ENCODE measurements at regions not wholly inside any gene's neighbourhood (a gene's known extent, or its start where the extent isn't known, plus 50 kb on each side); places are given as distances from the start of the nearest gene placed in this dataset.

- no peak overlapping the region for H3K27ac ChIP-seq
- POLR2A ChIA-PET (ENCODE audit: low non-redundant PET), result no interaction called here
- no peak for DNase-seq (ENCODE audit: low spot score)
- TF ChIP-seq CTCF (conservative IDR thresholded peaks at IDR 0.05; ENCODE audit: low read depth), result no peak
- CTCF ChIA-PET, result no interaction called here
Measured at GRCh38 chr7:63918986-63919385, 79.7 kb upstream of the ZNF722 start.

- TF ChIP-seq CTCF (conservative IDR thresholded peaks at IDR 0.05; ENCODE audit: low read depth), result no peak
- no peak for DNase-seq (ENCODE audit: low spot score)
- ChIA-PET POLR2A (ENCODE audit: low non-redundant PET) (no interaction called here), CTCF (no interaction called here)
- no peak overlapping the region for H3K27ac ChIP-seq
Measured at GRCh38 chr7:63925262-63925625, 73.4 kb upstream of the ZNF722 start.

- no peak overlapping the region for H3K27ac ChIP-seq
- ChIA-PET CTCF (no interaction called here), POLR2A (ENCODE audit: low non-redundant PET) (no interaction called here)
- no peak for DNase-seq (ENCODE audit: low spot score)
- no peak for TF ChIP-seq CTCF (conservative IDR thresholded peaks at IDR 0.05; ENCODE audit: low read depth)
Measured at GRCh38 chr7:63925626-63926460, 72.8 kb upstream of the ZNF722 start.

- no peak for TF ChIP-seq CTCF (conservative IDR thresholded peaks at IDR 0.05; ENCODE audit: low read depth)
- no peak overlapping the region for H3K27ac ChIP-seq
- DNase-seq (ENCODE audit: low spot score), result no peak
- ChIA-PET POLR2A (ENCODE audit: low non-redundant PET) (no interaction called here), CTCF (no interaction called here)
Measured at GRCh38 chr7:63927261-63927660, 71.4 kb upstream of the ZNF722 start.

GRCh38 chr7:63931057-63931600 is 67.5 kb upstream of the ZNF722 start:
- ChIA-PET CTCF (no interaction called here), POLR2A (ENCODE audit: low non-redundant PET) (no interaction called here)

GRCh38 chr7:63931985-63932577 is 66.6 kb upstream of the ZNF722 start:
- CTCF ChIA-PET, result no interaction called here
- TF ChIP-seq CTCF (conservative IDR thresholded peaks at IDR 0.05; ENCODE audit: low read depth), result no peak

More at GRCh38 chr7:63931057-63931600, 67.5 kb upstream of the ZNF722 start:
- DNase-seq (ENCODE audit: low spot score), result no peak
- no peak overlapping the region for H3K27ac ChIP-seq
- no peak for TF ChIP-seq CTCF (conservative IDR thresholded peaks at IDR 0.05; ENCODE audit: low read depth)

More at GRCh38 chr7:63931985-63932577, 66.6 kb upstream of the ZNF722 start:
- DNase-seq (ENCODE audit: low spot score), result no peak
- POLR2A ChIA-PET (ENCODE audit: low non-redundant PET), result no interaction called here
- no peak overlapping the region for H3K27ac ChIP-seq
